NT2/D1 (cell line): ENCODE measurements at regions not wholly inside any gene's neighbourhood (a gene's known extent, or its start where the extent isn't known, plus 50 kb on each side); places are given as distances from the start of the nearest gene placed in this dataset.

Source experiments
- SUZ12 ChIP-seq: IDR thresholded peaks from 2 replicates; pipeline ENCODE4 v1.6.1; 2011; ENCODE audit not compliant: insufficient read length, insufficient read depth; ENCODE audit errors: extremely low read depth
- YY1 ChIP-seq: IDR thresholded peaks from 2 replicates; pipeline ENCODE4 v1.6.1; 2011; ENCODE audit not compliant: insufficient read length, insufficient read depth
- ZNF274 ChIP-seq: IDR thresholded peaks from 2 replicates; pipeline ENCODE4 v1.6.1; 2011; ENCODE audit warnings: mild to moderate bottlenecking, low read depth, low read length

DNA sequence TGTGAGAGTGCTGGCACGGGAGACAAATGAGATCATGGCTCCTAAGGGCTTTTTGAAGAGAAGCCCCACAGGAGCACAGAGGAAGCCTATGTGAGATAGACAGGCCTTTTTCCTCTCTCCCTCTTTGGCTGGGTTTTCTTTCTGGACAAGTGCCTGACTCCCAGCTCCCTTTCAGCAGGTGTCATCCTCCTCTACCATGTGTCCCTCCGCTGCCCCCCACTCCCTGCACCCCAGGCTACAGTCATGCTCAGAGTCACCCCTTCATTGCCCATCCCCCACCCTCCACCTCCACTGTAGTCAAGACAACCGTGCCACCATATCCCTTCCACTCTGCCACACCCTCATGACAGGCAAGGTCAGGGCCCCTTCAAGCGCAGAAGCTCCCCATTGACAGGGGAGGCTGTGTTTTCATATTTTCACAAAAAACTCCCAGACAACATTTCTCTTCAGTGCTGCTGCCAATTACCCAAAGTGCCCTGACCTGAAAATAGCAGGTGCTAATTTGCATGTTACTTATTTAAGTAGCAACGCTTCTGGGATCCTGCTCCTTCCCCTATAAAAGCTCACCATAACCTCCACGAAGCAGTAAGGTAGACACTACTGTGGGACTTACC is 92.1 kb upstream of the IPO9 start:
- TF ChIP-seq ZNF274 (no peak), YY1 (no peak), SUZ12 (no peak)
